ENCODE measurements at regions not wholly inside any gene's neighbourhood (a gene's known extent, or its start where the extent isn't known, plus 50 kb on each side); places are given as distances from the start of the nearest gene placed in this dataset.
"Not testable (repeated sequence)": the region's sequence is repeated elsewhere in the genome, so short reads cannot be mapped to it uniquely, and the experiment has no call there.

GRCh38 chrX:146865734-146866133, 51.2 kb upstream of the CXorf51A start:
- TF ChIP-seq, protein P1, sequence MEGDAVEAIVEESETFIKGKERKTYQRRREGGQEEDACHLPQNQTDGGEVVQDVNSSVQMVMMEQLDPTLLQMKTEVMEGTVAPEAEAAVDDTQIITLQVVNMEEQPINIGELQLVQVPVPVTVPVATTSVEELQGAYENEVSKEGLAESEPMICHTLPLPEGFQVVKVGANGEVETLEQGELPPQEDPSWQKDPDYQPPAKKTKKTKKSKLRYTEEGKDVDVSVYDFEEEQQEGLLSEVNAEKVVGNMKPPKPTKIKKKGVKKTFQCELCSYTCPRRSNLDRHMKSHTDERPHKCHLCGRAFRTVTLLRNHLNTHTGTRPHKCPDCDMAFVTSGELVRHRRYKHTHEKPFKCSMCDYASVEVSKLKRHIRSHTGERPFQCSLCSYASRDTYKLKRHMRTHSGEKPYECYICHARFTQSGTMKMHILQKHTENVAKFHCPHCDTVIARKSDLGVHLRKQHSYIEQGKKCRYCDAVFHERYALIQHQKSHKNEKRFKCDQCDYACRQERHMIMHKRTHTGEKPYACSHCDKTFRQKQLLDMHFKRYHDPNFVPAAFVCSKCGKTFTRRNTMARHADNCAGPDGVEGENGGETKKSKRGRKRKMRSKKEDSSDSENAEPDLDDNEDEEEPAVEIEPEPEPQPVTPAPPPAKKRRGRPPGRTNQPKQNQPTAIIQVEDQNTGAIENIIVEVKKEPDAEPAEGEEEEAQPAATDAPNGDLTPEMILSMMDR (IDR thresholded peaks at IDR 0.05): not testable (repeated sequence)
- not testable (repeated sequence) for TF ChIP-seq POLR2A, EP300, POLR2AphosphoS5 (IDR thresholded peaks at IDR 0.05)

All from upper lobe of left lung (tissue), 4 donors.